ENCODE measurements at regions not wholly inside any gene's neighbourhood (a gene's known extent, or its start where the extent isn't known, plus 50 kb on each side); places are given as distances from the start of the nearest gene placed in this dataset.

DNA sequence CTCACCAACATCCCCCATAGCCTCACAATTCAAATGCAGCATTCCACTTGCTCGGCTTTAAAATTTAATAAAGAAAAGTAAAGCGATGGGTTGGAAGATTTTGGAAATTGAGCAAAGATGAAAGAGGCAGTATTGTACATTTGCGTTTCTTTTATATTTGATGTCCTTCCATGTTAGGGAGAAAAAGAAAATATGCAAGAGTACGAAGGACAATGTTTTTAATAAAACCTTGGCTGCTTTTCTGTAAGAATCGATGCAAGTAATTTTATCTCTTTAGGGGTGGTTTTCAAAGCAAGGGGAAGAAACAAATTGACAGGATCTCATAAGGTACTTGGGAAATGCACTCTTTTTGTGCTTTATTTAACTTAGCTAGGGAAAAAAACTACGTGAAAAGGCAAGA is 61.8 kb upstream of the TSC22D2 start:
- TF ChIP-seq, protein P1, sequence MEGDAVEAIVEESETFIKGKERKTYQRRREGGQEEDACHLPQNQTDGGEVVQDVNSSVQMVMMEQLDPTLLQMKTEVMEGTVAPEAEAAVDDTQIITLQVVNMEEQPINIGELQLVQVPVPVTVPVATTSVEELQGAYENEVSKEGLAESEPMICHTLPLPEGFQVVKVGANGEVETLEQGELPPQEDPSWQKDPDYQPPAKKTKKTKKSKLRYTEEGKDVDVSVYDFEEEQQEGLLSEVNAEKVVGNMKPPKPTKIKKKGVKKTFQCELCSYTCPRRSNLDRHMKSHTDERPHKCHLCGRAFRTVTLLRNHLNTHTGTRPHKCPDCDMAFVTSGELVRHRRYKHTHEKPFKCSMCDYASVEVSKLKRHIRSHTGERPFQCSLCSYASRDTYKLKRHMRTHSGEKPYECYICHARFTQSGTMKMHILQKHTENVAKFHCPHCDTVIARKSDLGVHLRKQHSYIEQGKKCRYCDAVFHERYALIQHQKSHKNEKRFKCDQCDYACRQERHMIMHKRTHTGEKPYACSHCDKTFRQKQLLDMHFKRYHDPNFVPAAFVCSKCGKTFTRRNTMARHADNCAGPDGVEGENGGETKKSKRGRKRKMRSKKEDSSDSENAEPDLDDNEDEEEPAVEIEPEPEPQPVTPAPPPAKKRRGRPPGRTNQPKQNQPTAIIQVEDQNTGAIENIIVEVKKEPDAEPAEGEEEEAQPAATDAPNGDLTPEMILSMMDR (IDR thresholded peaks at IDR 0.05), result no peak
- no peak for TF ChIP-seq POLR2A (IDR thresholded peaks at IDR 0.05)
